ENCODE measurements at regions not wholly inside any gene's neighbourhood (a gene's known extent, or its start where the extent isn't known, plus 50 kb on each side); places are given as distances from the start of the nearest gene placed in this dataset.

GRCh38 chr13:83471011-83471410 lies 411.3 kb downstream of the SLITRK1 start:
- ChIA-PET POLR2A (no interaction called here), CTCF (no interaction called here)
- DNase-seq (ENCODE audit: extremely low spot score): no peak
- TF ChIP-seq FOXK2 (IDR thresholded peaks at IDR 0.05): no peak
- no peak for TF ChIP-seq PKNOX1 (IDR thresholded peaks at IDR 0.05)
- TF ChIP-seq FOXM1 (IDR thresholded peaks at IDR 0.05; ENCODE audit: borderline replicate concordance): no peak

- TF ChIP-seq FOXM1 (IDR thresholded peaks at IDR 0.05; ENCODE audit: borderline replicate concordance) (no peak), SUZ12 (IDR thresholded peaks at IDR 0.05) (no peak), CTBP1 (IDR thresholded peaks at IDR 0.05; ENCODE audit: borderline replicate concordance) (no peak), HDGF (IDR thresholded peaks at IDR 0.05; ENCODE audit: borderline replicate concordance) (no peak), FOXA1 (IDR thresholded peaks at IDR 0.05) (no peak), ZNF384 (IDR thresholded peaks at IDR 0.05) (no peak), NFRKB (IDR thresholded peaks at IDR 0.05) (no peak)
- no peak for DNase-seq (ENCODE audit: extremely low spot score)
- POLR2A ChIA-PET: no interaction called here
- CTCF ChIA-PET: no interaction called here
Measured at GRCh38 chr13:83470133-83470797, 412.0 kb downstream of the SLITRK1 start.

GRCh38 chr13:83453723-83454122 lies 428.6 kb downstream of the SLITRK1 start:
- TF ChIP-seq L3MBTL2 (conservative IDR thresholded peaks at IDR 0.05): no peak
- no peak for TF ChIP-seq NFRKB (IDR thresholded peaks at IDR 0.05)
- no peak for TF ChIP-seq CTBP1 (IDR thresholded peaks at IDR 0.05; ENCODE audit: borderline replicate concordance)
- no peak for TF ChIP-seq TARDBP (IDR thresholded peaks at IDR 0.05)
- no peak for TF ChIP-seq LEF1 (IDR thresholded peaks at IDR 0.05; ENCODE audit: borderline replicate concordance)
- TF ChIP-seq HDGF (IDR thresholded peaks at IDR 0.05; ENCODE audit: borderline replicate concordance): no peak
- TF ChIP-seq PKNOX1 (IDR thresholded peaks at IDR 0.05): no peak
- TF ChIP-seq ELF4 (IDR thresholded peaks at IDR 0.05): no peak
- no peak for TF ChIP-seq SP1 (IDR thresholded peaks at IDR 0.05)
- DNase-seq (ENCODE audit: extremely low spot score): no peak
- ChIA-PET POLR2A (no interaction called here), CTCF (no interaction called here)

- POLR2A ChIA-PET: no interaction called here
- DNase-seq (ENCODE audit: extremely low spot score): no peak
- no peak for TF ChIP-seq BHLHE40 (IDR thresholded peaks at IDR 0.05; ENCODE audit: borderline replicate concordance)
- no peak for TF ChIP-seq FOXM1 (IDR thresholded peaks at IDR 0.05; ENCODE audit: borderline replicate concordance)
- TF ChIP-seq SP1 (IDR thresholded peaks at IDR 0.05): no peak
- no peak for TF ChIP-seq ARNT (IDR thresholded peaks at IDR 0.05)
- no peak for TF ChIP-seq ZNF384 (IDR thresholded peaks at IDR 0.05)
- TF ChIP-seq SUZ12 (IDR thresholded peaks at IDR 0.05): no peak
- CTCF ChIA-PET: no interaction called here
Measured at GRCh38 chr13:83453300-83453699, 429.0 kb downstream of the SLITRK1 start.

GRCh38 chr13:83452292-83452950 lies 429.9 kb downstream of the SLITRK1 start:
- TF ChIP-seq BHLHE40 (IDR thresholded peaks at IDR 0.05; ENCODE audit: borderline replicate concordance) (no peak), CTBP1 (IDR thresholded peaks at IDR 0.05; ENCODE audit: borderline replicate concordance) (no peak), ELF4 (IDR thresholded peaks at IDR 0.05) (no peak), SUZ12 (IDR thresholded peaks at IDR 0.05) (no peak), ZNF384 (IDR thresholded peaks at IDR 0.05) (no peak), HDGF (IDR thresholded peaks at IDR 0.05; ENCODE audit: borderline replicate concordance) (no peak), L3MBTL2 (conservative IDR thresholded peaks at IDR 0.05) (no peak), FOXK2 (IDR thresholded peaks at IDR 0.05) (no peak), ARNT (IDR thresholded peaks at IDR 0.05) (no peak), SP1 (IDR thresholded peaks at IDR 0.05) (no peak), LEF1 (IDR thresholded peaks at IDR 0.05; ENCODE audit: borderline replicate concordance) (no peak), PKNOX1 (IDR thresholded peaks at IDR 0.05) (no peak), FOXA1 (IDR thresholded peaks at IDR 0.05) (no peak), NFRKB (IDR thresholded peaks at IDR 0.05) (no peak), TARDBP (IDR thresholded peaks at IDR 0.05) (no peak), FOXM1 (IDR thresholded peaks at IDR 0.05; ENCODE audit: borderline replicate concordance) (no peak)
- POLR2A ChIA-PET: no interaction called here
- DNase-seq (ENCODE audit: extremely low spot score): no peak
- CTCF ChIA-PET: no interaction called here

- no peak for DNase-seq (ENCODE audit: extremely low spot score)
- CTCF ChIA-PET: no interaction called here
- POLR2A ChIA-PET: no interaction called here
- TF ChIP-seq ZNF384 (IDR thresholded peaks at IDR 0.05): 0 out of 2 replicates have a peak, but pooled peaks have one; percentile 12
- TF ChIP-seq ELF4 (IDR thresholded peaks at IDR 0.05): no peak
- no peak for TF ChIP-seq ARNT (IDR thresholded peaks at IDR 0.05)
- TF ChIP-seq TARDBP (IDR thresholded peaks at IDR 0.05): no peak
Measured at GRCh38 chr13:83450591-83450990, 431.7 kb downstream of the SLITRK1 start.
